Activated gamma-delta T cell treated with Interleukin-2 at 50 U/mL for 16 hours (primary cell): ENCODE measurements at regions not wholly inside any gene's neighbourhood (a gene's known extent, or its start where the extent isn't known, plus 50 kb on each side); places are given as distances from the start of the nearest gene placed in this dataset.
A peak's percentile ranks its signal among the peaks of the same experiment; 100 is the strongest.

ENCODE experiments used
- DNase-seq: peaks from one replicate; pipeline ENCODE4 v3.0.0-alpha.2; 2020

DNA sequence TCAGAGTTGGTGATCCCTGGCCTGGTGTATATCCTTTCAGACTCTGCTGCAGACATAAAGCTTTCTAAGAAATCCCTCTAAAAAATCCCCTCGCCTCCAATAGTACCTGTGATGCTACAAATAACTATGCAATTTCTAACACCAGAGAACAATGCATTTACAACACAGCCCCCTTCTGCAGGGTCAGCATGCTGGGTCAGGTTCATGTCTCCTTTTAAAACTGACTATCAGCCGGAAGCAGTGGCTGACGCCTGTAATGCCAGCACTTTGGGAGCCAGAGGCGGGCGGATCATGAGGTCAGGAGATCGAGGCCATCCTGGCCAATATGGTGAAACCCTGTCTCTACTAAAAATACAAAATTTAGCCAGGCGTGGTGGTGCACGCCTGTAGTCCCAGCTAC is 77.0 kb upstream of the SPATA12 start:
- DNase-seq, result no peak

DNA sequence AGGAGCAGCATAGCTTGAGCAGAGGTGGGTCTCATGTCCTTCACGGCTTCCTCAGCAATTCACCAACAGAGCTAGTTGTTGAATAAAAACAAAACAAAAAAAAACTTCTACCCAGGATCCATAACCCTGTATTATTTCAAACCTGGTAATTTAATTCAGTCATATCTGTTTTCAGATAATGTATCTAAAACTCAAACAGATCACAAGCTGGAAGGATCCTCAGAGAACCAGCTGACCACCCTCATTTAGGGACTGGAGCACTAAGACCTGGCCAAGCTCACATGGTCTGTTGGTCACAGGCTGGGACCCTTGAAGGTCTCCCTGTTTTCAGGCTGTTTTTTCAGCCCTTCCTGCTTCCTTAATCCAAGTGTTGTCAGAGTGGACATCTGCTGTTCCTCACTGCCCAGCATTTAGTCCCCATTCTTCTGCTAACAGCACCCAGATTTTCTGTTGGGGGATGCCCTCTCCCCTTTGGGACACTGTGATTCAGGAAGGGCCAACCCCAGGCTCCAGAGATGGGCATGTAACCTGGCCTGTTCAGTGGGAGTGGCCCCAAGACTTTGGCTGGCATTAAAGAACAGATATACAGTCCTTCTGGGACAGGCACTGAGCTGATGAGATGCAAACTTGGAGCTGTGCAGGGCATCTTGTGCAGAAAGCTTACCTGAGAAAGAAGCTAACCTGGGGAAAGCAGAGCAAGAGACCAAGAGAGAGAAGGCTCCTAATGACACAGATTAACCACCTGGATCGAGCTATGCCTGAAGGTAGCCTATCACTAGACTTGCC is 78.8 kb upstream of the SPATA12 start:
- no peak for DNase-seq

GRCh38 chr3:56980798-56981390 is 79.6 kb upstream of the SPATA12 start:
- peak; percentile 17 for DNase-seq

DNA sequence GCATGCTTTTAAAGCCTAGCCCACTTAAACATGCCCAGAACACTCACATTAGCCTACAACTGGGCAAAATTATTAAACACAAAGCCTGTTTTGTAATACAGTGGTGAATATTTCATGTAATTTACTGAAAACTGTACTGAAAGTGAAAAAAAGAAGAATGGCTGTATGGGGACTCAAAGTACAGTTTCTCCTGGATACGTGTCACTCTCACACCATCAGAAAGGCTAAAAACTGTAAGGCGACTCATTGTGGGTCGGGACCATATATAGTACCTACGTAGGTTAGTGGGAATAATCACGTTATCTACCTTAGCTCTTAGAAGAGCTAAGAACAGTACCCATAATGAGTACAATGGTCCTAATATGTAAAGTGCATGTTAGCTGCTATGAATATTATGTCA is 80.2 kb upstream of the SPATA12 start:
- DNase-seq, result no peak

- no peak for DNase-seq
These were observed 80.7 kb upstream of the SPATA12 start for GRCh38 chr3:56979791-56980190.

DNA sequence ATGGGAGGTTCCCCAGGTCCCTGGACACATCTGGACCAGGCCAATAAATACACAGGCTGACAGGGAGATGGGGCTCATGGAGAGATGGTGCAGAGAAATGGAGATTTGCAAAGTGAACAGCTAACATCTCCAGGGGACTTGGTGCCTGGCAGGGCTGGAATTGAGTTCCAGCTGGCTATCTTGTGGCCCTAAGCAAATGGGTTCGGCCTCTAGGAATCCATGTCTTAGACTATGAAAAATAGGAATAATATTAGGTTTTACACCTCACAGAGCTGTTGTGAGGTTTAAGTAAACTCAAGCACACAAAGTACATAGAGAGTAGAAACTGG is 82.9 kb upstream of the SPATA12 start:
- DNase-seq, result no peak

- DNase-seq, result no peak
These were observed 83.6 kb upstream of the SPATA12 start for GRCh38 chr3:56976651-56977560.

GRCh38 chr3:56975567-56975966 is 84.9 kb upstream of the SPATA12 start:
- DNase-seq, result no peak

DNA sequence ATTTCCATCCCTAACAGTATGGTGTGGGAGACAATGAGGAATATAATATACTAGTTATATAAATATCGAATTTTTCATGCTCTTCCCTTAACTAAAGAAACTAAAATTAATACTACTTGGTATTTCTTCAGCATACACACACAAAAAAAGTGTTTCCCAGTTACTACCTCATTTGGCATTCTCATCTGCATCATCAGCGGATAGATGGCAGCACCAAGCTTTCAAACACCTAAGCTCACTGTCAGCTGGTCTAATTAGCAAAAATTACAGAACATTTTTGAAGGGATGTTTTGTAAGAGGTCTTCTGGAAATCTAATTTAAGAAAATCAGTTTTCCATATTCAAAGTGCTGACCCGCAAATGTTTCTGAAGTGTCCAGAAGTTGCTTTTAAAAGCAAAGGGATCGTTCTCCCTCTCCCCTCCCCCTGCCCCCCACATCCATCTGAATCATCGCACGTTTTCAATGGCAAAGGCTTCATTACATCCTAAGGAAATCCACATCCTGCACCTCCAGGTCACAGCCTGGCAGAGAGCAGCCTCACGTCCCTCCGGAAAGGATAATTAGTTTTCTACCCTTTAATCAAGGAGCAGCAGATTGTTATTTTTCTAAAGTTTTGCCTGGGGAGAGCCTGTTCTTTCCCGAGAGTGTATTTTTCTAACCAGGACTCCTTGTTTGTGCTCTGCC is 86.1 kb upstream of the SPATA12 start:
- DNase-seq, result no peak

DNA sequence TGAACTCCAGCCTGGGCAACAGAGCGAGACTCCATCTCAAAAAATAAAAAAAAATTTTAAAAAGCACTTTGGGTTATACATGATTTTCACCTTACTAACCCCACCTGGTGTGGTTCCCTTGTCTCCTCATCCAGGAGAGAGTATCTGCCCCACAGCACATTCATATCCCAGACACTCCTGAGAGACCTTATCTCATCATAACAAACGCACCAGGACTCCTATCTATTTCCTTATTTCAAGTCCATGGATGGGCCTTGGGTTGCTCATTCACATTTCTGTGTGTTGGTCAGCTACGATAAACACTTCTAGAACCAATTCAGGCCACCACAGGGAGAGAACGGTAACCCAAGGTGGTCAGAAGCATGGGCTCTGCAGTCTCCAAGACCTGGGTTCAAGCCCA is 88.6 kb upstream of the SPATA12 start:
- DNase-seq, result no peak

GRCh38 chr3:56971261-56971660 is 89.2 kb upstream of the SPATA12 start:
- DNase-seq, result no peak

DNA sequence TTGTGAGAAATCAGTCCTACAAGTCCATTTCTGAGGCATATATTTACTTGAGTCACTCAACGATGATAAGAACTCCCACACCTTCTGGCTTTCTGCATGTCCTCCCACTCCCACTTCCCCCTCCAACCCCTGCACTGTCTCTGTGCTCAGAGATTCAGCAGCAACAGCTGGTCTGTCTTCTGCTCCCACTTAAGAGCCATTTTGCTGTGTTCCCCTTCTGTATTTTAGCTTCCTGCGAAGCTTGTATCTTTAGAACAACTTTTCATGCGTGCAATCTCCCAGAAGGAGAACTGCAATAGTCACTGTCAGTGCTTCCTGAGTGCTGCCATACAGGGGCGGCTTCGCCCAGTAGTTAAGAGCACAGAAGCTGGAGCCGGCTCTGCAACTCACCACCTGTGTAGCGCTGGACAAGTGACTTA is 90.0 kb upstream of the SPATA12 start:
- DNase-seq, result no peak

- DNase-seq, result no peak
These were observed 90.6 kb upstream of the SPATA12 start for GRCh38 chr3:56969851-56970250.

DNA sequence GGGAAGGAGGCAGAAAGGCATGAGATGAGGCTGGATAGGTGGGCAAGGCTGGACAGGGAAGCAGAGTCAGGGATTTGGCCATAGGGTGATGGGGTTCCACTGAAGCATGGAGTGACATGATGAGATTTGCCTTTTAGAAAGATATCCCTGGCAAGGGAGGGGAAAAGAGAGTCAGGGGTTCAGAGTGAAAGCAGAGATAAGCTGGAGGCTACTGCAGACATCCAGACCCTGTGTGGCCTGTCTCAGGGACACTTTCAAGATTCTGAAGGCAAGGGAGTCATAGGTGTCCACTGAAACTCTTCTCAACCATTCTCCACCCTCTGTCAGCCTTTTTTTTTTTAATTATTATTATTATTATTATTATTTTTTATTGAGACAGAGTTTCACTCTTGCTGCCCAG is 94.0 kb upstream of the SPATA12 start:
- no peak for DNase-seq

GRCh38 chr3:56966104-56966503 is 94.4 kb upstream of the SPATA12 start:
- no peak for DNase-seq

DNA sequence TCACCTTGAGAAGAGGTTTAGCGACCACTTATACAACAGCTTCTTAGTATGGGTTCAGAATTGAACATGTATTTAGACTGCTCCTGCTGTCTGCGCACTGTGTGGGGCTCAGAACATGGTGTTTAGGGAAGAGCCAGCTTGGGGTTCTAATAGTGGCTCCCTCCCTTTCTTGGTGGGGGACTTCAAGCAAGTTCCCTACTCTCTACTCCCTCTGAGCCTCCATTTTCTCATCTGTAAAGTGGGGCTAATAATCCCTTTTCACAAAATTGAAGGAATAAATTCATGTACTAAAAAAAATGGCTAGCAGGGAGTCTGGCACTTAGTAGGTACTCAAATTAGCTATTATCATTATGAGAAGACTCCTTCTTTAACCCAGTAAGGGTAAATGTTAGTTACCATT is 97.5 kb upstream of the SPATA12 start:
- DNase-seq, result no peak

- no peak for DNase-seq
These were observed 98.3 kb upstream of the SPATA12 start for GRCh38 chr3:56962206-56962605.

- DNase-seq, result no peak
These were observed 100.1 kb upstream of the SPATA12 start for GRCh38 chr3:56960234-56960917.

DNA sequence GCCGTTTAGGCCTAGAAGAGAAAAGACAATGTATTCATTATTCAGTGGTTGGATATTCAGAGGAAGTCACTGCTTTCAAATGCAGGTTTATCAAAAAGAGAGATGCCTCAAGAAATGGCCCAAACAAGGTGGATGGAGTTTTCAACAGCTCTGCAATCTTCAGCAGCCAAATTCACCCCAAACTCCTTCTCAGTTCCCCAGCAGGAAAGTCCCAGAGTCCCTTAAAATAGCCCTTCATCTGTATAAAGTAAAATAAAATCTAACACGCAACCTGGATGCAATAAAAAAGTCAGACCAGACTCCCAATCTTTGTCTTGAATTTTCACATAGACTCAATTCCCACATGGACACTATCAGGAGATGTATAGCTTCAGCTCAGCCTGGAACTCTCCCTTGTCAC is 101.6 kb upstream of the SPATA12 start:
- no peak for DNase-seq

- DNase-seq, result no peak
These were observed 102.9 kb upstream of the SPATA12 start for GRCh38 chr3:56957522-56957921.

GRCh38 chr3:56956906-56957305 is 103.6 kb upstream of the SPATA12 start:
- DNase-seq, result no peak

DNA sequence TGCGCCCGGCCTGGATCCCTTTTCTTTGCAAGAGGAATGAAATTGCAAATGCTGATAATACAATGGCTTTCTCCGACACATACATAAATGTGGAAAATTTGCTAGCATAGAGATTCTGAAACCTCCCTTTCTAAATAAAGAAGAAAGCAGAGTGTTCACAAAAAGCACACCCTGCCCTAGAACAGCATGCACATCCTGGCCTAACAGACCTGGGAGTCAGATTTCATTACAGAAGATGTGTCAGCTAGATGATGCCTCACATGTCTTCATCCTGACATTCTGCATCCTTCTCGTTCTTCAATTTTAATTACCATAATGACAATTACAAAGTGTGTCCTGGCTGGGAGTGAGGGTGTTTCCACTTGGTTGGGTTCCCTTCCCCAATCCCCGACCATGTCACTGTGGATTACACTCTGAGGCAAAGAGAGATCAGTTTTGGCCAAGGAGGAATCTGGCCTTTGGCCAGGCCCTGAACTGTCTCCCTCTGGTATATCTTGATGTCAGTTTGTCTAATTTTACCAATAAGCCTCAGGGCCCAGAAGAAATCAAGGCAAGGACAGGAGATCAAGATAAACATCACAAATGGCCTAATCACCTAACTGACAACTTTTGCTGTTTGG is 104.9 kb upstream of the SPATA12 start:
- no peak for DNase-seq
